ENCODE measurements at regions not wholly inside any gene's neighbourhood (a gene's known extent, or its start where the extent isn't known, plus 50 kb on each side); places are given as distances from the start of the nearest gene placed in this dataset.

GRCh38 chr10:108404155-108404554 is 1239.6 kb upstream of the SORCS1 start:
- TF ChIP-seq, protein P1, sequence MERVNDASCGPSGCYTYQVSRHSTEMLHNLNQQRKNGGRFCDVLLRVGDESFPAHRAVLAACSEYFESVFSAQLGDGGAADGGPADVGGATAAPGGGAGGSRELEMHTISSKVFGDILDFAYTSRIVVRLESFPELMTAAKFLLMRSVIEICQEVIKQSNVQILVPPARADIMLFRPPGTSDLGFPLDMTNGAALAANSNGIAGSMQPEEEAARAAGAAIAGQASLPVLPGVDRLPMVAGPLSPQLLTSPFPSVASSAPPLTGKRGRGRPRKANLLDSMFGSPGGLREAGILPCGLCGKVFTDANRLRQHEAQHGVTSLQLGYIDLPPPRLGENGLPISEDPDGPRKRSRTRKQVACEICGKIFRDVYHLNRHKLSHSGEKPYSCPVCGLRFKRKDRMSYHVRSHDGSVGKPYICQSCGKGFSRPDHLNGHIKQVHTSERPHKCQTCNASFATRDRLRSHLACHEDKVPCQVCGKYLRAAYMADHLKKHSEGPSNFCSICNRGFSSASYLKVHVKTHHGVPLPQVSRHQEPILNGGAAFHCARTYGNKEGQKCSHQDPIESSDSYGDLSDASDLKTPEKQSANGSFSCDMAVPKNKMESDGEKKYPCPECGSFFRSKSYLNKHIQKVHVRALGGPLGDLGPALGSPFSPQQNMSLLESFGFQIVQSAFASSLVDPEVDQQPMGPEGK (tag by site-specific recombination; IDR thresholded peaks at IDR 0.05), result no peak
- TF ChIP-seq, protein P2, sequence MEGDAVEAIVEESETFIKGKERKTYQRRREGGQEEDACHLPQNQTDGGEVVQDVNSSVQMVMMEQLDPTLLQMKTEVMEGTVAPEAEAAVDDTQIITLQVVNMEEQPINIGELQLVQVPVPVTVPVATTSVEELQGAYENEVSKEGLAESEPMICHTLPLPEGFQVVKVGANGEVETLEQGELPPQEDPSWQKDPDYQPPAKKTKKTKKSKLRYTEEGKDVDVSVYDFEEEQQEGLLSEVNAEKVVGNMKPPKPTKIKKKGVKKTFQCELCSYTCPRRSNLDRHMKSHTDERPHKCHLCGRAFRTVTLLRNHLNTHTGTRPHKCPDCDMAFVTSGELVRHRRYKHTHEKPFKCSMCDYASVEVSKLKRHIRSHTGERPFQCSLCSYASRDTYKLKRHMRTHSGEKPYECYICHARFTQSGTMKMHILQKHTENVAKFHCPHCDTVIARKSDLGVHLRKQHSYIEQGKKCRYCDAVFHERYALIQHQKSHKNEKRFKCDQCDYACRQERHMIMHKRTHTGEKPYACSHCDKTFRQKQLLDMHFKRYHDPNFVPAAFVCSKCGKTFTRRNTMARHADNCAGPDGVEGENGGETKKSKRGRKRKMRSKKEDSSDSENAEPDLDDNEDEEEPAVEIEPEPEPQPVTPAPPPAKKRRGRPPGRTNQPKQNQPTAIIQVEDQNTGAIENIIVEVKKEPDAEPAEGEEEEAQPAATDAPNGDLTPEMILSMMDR (tag by site-specific recombination; IDR thresholded peaks at IDR 0.05), result no peak
